ENCODE measurements at regions not wholly inside any gene's neighbourhood (a gene's known extent, or its start where the extent isn't known, plus 50 kb on each side); places are given as distances from the start of the nearest gene placed in this dataset.

DNA sequence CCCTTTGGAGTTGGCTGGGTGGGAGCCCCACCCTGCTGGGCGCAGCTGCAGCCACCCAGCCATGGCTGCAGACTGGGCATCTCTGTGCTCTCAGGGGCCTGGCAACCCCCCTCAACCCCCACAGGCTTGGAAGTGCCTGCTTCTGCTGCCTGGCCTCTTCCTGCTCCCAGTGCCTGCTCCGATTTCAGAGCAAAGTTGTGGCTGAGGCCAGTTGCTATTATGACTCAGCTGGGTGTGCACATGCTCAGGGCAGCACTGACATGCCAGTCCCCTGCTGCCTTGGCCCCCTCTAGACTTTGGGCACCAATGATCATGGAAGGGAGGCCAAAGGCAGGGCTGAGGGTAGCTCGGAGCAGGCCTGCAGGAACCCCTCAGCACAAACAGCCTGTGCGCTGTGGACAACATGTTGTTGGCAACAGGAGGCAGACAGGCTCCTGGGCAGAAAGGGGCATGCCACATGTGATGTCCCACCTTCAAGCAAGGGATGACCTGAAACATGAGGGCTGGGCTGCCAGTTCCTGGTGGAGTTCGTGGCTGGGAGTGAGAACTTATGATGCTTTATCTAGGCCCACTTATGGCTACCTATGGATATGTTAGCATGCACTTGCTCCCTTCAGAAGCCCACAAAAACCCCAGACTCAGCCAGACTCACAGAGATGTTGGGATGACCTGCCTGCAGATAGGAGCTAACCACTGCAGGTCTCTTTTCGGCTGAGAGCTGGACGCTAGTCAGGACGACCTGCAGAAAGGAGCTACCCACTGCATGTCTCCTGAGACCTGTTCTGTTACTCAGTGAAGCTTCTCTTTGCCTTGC is 96.4 kb upstream of the AMOTL1 start:
- H3K36me3 ChIP-seq, result no peaks in the 10 kb centered on the region
- peak; percentile 33 for DNase-seq

DNA sequence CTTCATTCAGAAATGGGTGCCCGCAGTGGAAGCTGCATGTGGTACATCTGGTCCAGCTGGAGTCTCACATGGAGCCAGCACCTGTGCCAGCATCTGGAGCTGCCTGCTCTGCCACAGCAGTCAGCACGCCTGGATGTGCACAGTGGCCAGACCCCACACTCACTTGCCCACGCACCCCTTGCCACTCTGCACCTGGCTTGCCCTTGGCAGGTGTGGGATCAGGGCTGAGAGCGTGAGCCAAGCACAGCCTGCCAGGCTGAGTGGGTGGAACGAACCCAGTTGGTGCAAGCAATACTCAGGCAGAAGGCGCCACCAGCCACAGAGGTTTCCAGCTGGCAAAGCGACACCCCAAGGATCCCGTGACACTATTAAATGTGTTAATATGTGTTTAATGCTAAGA is 95.5 kb upstream of the AMOTL1 start:
- H3K9me3 ChIP-seq, result no peaks in the 10 kb centered on the region
- H3K27me3 ChIP-seq, result no peaks in the 10 kb centered on the region
- H3K4me3 ChIP-seq, result no peak overlapping the region
- DNase-seq, result no peak
- no peaks in the 10 kb centered on the region for H3K36me3 ChIP-seq

More for the DNA sequence above, 96.4 kb upstream of the AMOTL1 start:
- no peaks in the 10 kb centered on the region for H3K27me3 ChIP-seq
- no peak overlapping the region for H3K4me3 ChIP-seq
- no peaks in the 10 kb centered on the region for H3K9me3 ChIP-seq

DNA sequence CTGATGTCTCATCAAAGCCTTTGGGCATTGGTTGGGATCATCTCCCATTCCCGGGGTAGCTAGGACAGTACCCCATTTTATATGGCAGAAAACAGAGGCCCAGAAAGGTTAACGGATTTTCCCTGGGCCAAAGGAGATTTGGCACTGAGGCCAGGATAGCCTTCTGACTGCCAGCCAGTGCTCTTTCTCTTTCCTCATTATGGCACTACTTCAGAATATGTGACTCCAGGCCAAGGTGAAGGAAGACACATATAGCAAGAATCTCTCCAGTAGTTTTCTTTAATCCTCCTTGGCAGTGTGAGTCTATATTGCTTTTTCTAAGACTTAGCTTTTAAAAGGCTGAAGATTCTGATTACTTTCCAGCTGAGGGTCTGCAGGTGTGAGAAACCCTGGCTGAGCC is 94.8 kb upstream of the AMOTL1 start:
- peak; percentile 15 for DNase-seq
- no peak overlapping the region for H3K4me3 ChIP-seq
- no peaks in the 10 kb centered on the region for H3K27me3 ChIP-seq
- H3K36me3 ChIP-seq, result no peaks in the 10 kb centered on the region
- H3K9me3 ChIP-seq, result no peaks in the 10 kb centered on the region

- Histone ChIP-seq H3K27me3 (no peaks in the 10 kb centered on the region), H3K9me3 (no peaks in the 10 kb centered on the region), H3K36me3 (no peaks in the 10 kb centered on the region), H3K4me3 (no peak overlapping the region)
- peak; percentile 31 for DNase-seq
These were observed 94.1 kb upstream of the AMOTL1 start for GRCh38 chr11:94673951-94674491.

DNA sequence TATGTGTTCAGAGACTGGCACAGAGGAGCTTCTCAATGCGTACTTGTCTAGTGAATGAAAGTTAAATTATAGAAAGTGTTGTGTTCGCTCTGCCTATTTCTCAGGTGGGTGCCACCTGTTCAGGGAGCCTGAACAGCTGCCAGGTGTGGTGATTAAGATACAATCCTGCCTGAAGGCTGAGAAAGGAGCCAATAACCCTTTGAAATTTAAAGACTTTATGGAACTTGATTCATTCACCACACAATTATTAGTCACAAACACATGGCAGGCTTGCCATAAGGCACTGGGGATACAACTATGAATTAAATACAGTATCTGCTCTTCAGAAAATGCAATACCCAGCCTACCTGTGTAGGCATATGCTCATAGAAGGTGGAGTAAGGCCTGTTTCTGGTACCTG is 92.9 kb upstream of the AMOTL1 start:
- Histone ChIP-seq H3K36me3 (no peaks in the 10 kb centered on the region), H3K27me3 (no peaks in the 10 kb centered on the region), H3K9me3 (no peaks in the 10 kb centered on the region), H3K4me3 (no peak overlapping the region)
- no peak for DNase-seq

- Histone ChIP-seq H3K9me3 (no peaks in the 10 kb centered on the region), H3K27me3 (no peaks in the 10 kb centered on the region), H3K36me3 (no peaks in the 10 kb centered on the region), H3K4me3 (no peak overlapping the region)
- no peak for DNase-seq
These were observed 92.3 kb upstream of the AMOTL1 start for GRCh38 chr11:94675813-94676212.

- no peaks in the 10 kb centered on the region for H3K9me3 ChIP-seq
- no peak overlapping the region for H3K4me3 ChIP-seq
- no peak for DNase-seq
- H3K27me3 ChIP-seq, result no peaks in the 10 kb centered on the region
- H3K36me3 ChIP-seq, result no peaks in the 10 kb centered on the region
These were observed 91.3 kb upstream of the AMOTL1 start for GRCh38 chr11:94676814-94677213.

GRCh38 chr11:94678236-94678635 is 89.9 kb upstream of the AMOTL1 start:
- no peaks in the 10 kb centered on the region for H3K36me3 ChIP-seq
- no peaks in the 10 kb centered on the region for H3K9me3 ChIP-seq
- H3K4me3 ChIP-seq, result no peak overlapping the region
- H3K27me3 ChIP-seq, result no peaks in the 10 kb centered on the region
- DNase-seq, result no peak

DNA sequence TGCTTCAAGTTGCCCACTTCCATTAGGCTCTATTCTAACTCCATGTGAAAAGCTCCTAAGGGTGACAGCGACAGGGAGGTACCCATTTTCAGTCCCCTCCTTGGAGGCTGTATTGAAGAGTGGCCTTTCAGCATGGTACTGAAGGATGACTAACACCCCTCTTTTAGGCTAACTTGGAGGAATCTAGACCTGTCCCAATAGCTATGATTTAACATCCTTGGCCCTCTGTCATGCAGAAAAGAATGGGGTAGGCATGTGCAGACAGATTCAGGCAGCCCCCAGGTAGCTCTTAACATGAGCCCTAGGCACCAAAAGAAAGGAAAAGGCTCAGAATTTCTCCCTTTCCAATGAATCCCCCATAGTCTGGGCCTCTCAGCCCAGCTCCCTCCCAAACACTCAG is 89.3 kb upstream of the AMOTL1 start:
- no peak for DNase-seq
- H3K27me3 ChIP-seq, result no peaks in the 10 kb centered on the region
- H3K4me3 ChIP-seq, result no peak overlapping the region
- no peaks in the 10 kb centered on the region for H3K36me3 ChIP-seq
- H3K9me3 ChIP-seq, result no peaks in the 10 kb centered on the region

GRCh38 chr11:94680426-94680825 is 87.7 kb upstream of the AMOTL1 start:
- H3K4me3 ChIP-seq, result no peak overlapping the region
- H3K9me3 ChIP-seq, result peaks cover under 1% of the 10 kb centered on the region; the same call in 1 of the 2 replicates

DNA sequence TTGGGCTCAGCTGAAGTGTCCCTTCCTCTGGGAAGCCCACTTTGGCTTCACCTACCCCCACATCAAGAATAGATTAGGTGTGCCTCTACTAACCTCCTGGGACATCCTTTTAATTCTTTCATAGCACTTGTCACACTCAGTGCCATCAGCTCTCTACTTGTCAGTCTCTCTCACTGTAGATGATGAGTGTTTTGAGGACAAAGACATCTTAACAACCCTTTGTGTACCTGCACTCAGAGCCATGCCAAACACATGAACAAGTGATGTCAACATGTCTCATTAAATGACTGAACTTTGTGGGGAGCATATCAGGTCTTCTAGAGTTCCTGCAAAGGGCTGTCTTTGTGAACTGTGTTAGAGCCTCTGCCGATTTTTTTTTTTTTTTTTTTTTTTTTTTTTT is 87.0 kb upstream of the AMOTL1 start:
- Histone ChIP-seq H3K9me3 (peaks cover 5% of the 10 kb centered on the region; the same call in 1 of the 2 replicates), H3K36me3 (no peaks in the 10 kb centered on the region), H3K4me3 (no peak overlapping the region), H3K27me3 (no peaks in the 10 kb centered on the region)
- no peak for DNase-seq

More at GRCh38 chr11:94680426-94680825, 87.7 kb upstream of the AMOTL1 start:
- Histone ChIP-seq H3K27me3 (no peaks in the 10 kb centered on the region), H3K36me3 (no peaks in the 10 kb centered on the region)
- no peak for DNase-seq

GRCh38 chr11:94681852-94682251 is 86.3 kb upstream of the AMOTL1 start:
- no peak overlapping the region for H3K4me3 ChIP-seq
- DNase-seq, result no peak
- H3K27me3 ChIP-seq, result no peaks in the 10 kb centered on the region
- peaks cover 5% of the 10 kb centered on the region; the same call in 1 of the 2 replicates for H3K9me3 ChIP-seq
- no peaks in the 10 kb centered on the region for H3K36me3 ChIP-seq

GRCh38 chr11:94694309-94695060 is 73.7 kb upstream of the AMOTL1 start:
- no peaks in the 10 kb centered on the region for H3K9me3 ChIP-seq
- H3K36me3 ChIP-seq, result no peaks in the 10 kb centered on the region
- H3K4me3 ChIP-seq, result no peak overlapping the region
- DNase-seq, result no peak
- H3K27me3 ChIP-seq, result no peaks in the 10 kb centered on the region

GRCh38 chr11:94697156-94697555 is 71.0 kb upstream of the AMOTL1 start:
- no peak for DNase-seq

GRCh38 chr11:94700622-94701021 is 67.5 kb upstream of the AMOTL1 start:
- DNase-seq, result no peak
- Histone ChIP-seq H3K36me3 (no peaks in the 10 kb centered on the region), H3K27me3 (no peaks in the 10 kb centered on the region), H3K4me3 (no peak overlapping the region), H3K9me3 (no peaks in the 10 kb centered on the region)

More at GRCh38 chr11:94697156-94697555, 71.0 kb upstream of the AMOTL1 start:
- Histone ChIP-seq H3K27me3 (no peaks in the 10 kb centered on the region), H3K36me3 (no peaks in the 10 kb centered on the region), H3K4me3 (no peak overlapping the region), H3K9me3 (no peaks in the 10 kb centered on the region)

GRCh38 chr11:94702481-94702880 is 65.7 kb upstream of the AMOTL1 start:
- no peaks in the 10 kb centered on the region for H3K36me3 ChIP-seq
- DNase-seq, result no peak
- H3K27me3 ChIP-seq, result no peaks in the 10 kb centered on the region
- no peak overlapping the region for H3K4me3 ChIP-seq
- no peaks in the 10 kb centered on the region for H3K9me3 ChIP-seq

DNA sequence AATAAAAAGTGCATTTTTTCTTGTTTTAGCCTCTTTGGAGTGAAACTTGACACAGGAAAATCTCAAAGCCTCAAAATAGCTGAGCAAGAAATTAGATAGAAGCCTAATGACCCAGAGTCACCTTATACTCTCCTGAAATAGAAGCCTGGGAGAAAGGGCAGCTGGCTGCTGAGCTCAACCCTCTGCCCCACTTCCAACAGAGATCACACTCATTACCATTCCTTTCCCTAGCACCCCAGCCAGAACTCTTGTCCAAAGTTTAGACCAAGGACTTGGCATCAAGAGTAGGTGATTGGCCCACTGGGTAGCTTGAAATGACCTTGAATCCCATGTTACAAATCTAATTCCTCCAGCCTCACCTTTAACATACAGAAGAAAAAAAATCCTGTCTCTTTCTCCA is 62.7 kb upstream of the AMOTL1 start:
- no peaks in the 10 kb centered on the region for H3K27me3 ChIP-seq
- H3K4me3 ChIP-seq, result no peak overlapping the region
- H3K36me3 ChIP-seq, result no peaks in the 10 kb centered on the region
- no peaks in the 10 kb centered on the region for H3K9me3 ChIP-seq
- peak; percentile 52 for DNase-seq

All from MG63 (cell line).